PC-3 (cell line): ENCODE measurements at regions not wholly inside any gene's neighbourhood (a gene's known extent, or its start where the extent isn't known, plus 50 kb on each side); places are given as distances from the start of the nearest gene placed in this dataset.

Experiments used
- EZH2 ChIP-seq: fragments of 300-600 bp; sonication (generic); IDR thresholded peaks from one replicate; pipeline ENCODE4 v1.6.1; 2017; ENCODE audit warnings: antibody characterized with exemption, mild to moderate bottlenecking, low read length; ENCODE audit not compliant: unreplicated experiment
- TF ChIP-seq, protein P1 (sequence below): fragments of 300-600 bp; sonication (generic); conservative IDR thresholded peaks from 2 replicates; pipeline ENCODE4 v1.5.1; 2017; ENCODE audit warnings: antibody characterized with exemption, low read depth, mild to moderate bottlenecking, low read length

DNA sequence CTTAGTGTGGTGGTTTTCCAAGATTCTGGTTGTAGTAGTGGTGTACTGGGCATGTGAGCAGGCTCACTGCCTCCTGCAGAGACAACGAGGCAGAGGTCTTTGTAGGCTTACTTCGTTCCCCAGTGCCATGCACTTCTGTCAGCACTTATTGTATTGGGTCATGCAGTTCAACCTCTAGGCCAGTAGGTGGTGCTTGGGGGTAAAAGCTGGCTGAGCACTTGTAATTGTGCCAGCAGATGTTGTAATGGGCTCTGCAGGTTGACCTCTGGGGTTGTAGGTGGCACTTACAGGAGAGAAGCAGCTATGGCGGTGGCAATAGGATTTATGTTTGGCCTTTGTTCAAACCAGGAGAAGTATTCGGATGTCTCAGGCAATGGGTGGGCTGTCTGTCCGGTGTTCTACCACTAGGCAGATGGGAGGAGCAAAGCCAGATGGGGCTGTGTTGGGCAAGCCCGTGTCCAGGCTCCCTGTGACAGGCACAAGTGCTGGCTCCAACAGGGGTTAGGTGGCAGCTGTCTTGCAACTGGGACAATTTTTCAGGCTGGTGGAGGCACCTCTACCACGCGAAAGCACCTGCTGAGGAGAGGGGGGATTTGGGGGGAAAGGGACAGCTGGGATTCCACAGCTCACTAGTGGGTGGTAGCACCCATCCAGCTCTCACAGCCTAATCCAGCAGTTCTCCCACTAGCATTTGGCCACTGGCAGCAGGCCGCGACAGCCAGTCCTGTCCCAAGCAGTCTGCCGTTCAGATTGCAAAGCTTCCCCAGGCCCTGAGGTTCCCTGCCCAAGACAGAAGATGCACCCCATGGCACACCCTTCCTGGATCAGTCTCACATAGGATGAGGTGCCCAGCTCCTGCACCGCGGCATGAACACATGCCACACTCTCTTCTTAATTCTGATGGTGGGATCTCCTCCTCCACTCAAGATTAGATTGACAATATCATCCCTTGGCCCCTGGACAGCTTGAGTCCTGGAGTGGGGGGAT is 274.5 kb downstream of the CTH start:
- TF ChIP-seq, protein P1, sequence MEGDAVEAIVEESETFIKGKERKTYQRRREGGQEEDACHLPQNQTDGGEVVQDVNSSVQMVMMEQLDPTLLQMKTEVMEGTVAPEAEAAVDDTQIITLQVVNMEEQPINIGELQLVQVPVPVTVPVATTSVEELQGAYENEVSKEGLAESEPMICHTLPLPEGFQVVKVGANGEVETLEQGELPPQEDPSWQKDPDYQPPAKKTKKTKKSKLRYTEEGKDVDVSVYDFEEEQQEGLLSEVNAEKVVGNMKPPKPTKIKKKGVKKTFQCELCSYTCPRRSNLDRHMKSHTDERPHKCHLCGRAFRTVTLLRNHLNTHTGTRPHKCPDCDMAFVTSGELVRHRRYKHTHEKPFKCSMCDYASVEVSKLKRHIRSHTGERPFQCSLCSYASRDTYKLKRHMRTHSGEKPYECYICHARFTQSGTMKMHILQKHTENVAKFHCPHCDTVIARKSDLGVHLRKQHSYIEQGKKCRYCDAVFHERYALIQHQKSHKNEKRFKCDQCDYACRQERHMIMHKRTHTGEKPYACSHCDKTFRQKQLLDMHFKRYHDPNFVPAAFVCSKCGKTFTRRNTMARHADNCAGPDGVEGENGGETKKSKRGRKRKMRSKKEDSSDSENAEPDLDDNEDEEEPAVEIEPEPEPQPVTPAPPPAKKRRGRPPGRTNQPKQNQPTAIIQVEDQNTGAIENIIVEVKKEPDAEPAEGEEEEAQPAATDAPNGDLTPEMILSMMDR = peak; percentile 88
- TF ChIP-seq EZH2 = no peak
